SU-DHL-6 (cell line): ENCODE measurements at regions not wholly inside any gene's neighbourhood (a gene's known extent, or its start where the extent isn't known, plus 50 kb on each side); places are given as distances from the start of the nearest gene placed in this dataset.

Experiments
- H2AFZ ChIP-seq: fragments of 200-600 bp; sonication (generic); 2 replicates; pipeline ENCODE4 v1.6.1; 2014; ENCODE audit warnings: low read depth, mild to moderate bottlenecking, moderate library complexity, mixed read lengths, antibody characterized with exemption, low read length; ENCODE audit not compliant: severe bottlenecking
- H3F3A ChIP-seq: fragments of 200-600 bp; shearing (Covaris generic); 2 replicates; pipeline ENCODE4 v1.6.0; 2016; ENCODE audit warnings: antibody characterized with exemption, mild to moderate bottlenecking; ENCODE audit not compliant: insufficient read depth
- H3K27ac ChIP-seq: fragments of 200-600 bp; sonication (generic); 2 replicates; pipeline ENCODE4 v1.5.1; 2016; ENCODE audit warnings: low read depth, mild to moderate bottlenecking, low read length, moderate library complexity, mixed read lengths
- H3K27me3 ChIP-seq: fragments of 200-600 bp; sonication (generic), shearing (Covaris generic); 2 replicates; pipeline ENCODE4 v1.6.0; 2014; ENCODE audit warnings: mild to moderate bottlenecking, low read length
- H3K36me3 ChIP-seq: fragments of 200-600 bp; sonication (generic); 2 replicates; pipeline ENCODE4 v1.6.1; 2014; ENCODE audit warnings: mild to moderate bottlenecking, low read length, mixed read lengths
- H3K4me2 ChIP-seq: fragments of 300-600, 200-600 bp; shearing (Covaris generic), sonication (generic); 2 replicates; pipeline ENCODE4 v1.6.0; 2014; ENCODE audit warnings: low read length, low read depth, mild to moderate bottlenecking; ENCODE audit not compliant: poor library complexity, severe bottlenecking
- H3K4me3 ChIP-seq: fragments of 200-600 bp; sonication (generic); 2 replicates; pipeline ENCODE4 v1.5.1; 2014; ENCODE audit warnings: antibody characterized with exemption, low read length, mild to moderate bottlenecking, mixed read lengths; ENCODE audit not compliant: insufficient read depth, poor library complexity, severe bottlenecking
- H3K79me2 ChIP-seq: fragments of 200-600 bp; sonication (generic); 2 replicates; pipeline ENCODE4 v1.6.1; 2014; ENCODE audit warnings: mild to moderate bottlenecking, low read length, moderate library complexity; ENCODE audit not compliant: insufficient read depth
- H3K9ac ChIP-seq: fragments of 200-600 bp; sonication (generic); 2 replicates; pipeline ENCODE4 v1.7.0; 2014; ENCODE audit warnings: mild to moderate bottlenecking, low read length
- H3K9me2 ChIP-seq: fragments of 200-600 bp; sonication (generic); replicated peaks from 2 replicates; pipeline ENCODE4 v1.6.1; 2014; ENCODE audit warnings: low read length; ENCODE audit not compliant: insufficient read depth
- H3K9me3 ChIP-seq: fragments of 200-600 bp; sonication (generic); 2 replicates; pipeline ENCODE4 v1.6.1; 2014; ENCODE audit warnings: low read length, mixed read lengths; ENCODE audit not compliant: insufficient read depth
- H4K20me1 ChIP-seq: fragments of 200-600 bp; sonication (generic); 2 replicates; pipeline ENCODE4 v1.6.1; 2014; ENCODE audit warnings: low read depth, mild to moderate bottlenecking, antibody characterized with exemption, low read length, moderate library complexity, mixed read lengths
- EZH2phosphoT487 ChIP-seq: fragments of 200-600 bp; sonication (generic), shearing (Covaris generic); conservative IDR thresholded peaks from 2 replicates; pipeline ENCODE4 v1.6.1; 2018; ENCODE audit warnings: mild to moderate bottlenecking, antibody characterized with exemption, low read length, moderate library complexity, mixed read lengths
- TF ChIP-seq, protein P1 (sequence below): fragments of 200-600 bp; sonication (generic); IDR thresholded peaks from one replicate; pipeline ENCODE4 v1.5.1; 2017; ENCODE audit warnings: antibody characterized with exemption, mild to moderate bottlenecking, low read length, moderate library complexity; ENCODE audit not compliant: insufficient read depth, poor library complexity, severe bottlenecking

DNA sequence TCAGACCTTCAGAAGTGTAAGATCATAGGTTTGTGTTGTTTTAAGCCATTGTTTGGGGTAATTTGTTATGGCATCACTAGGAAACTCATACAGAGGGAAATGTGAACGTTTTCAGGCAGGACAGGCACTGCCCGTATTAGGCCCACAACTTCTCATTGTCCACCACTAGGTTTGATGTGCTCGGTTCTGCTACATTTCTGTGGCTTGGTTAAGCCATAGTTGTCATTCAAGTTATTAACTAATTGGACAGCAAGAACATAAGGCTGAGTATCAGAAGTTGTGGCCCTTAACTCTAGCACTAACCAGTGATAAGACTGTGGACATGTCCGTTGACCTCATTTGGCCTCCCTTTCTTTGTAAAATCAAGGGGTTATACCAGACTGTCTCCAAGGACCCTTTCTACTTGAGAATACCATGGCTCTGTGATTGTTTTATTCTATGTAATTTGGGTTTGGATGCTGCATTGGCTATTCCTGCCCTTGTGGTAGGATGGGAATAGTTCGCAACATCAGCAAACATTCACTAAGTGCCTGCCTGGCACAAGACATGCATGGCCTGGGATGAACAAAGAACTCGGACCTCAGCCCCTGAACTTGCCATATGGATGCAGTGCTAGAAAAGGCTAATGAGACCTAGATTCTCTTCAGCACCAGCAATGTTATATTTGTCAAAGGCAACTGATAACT lies 85.7 kb downstream of the CCDC71L start:
- no peaks in the 10 kb centered on the region for H3K27me3 ChIP-seq
- H4K20me1 ChIP-seq: no peaks in the 10 kb centered on the region
- TF ChIP-seq, protein P1, sequence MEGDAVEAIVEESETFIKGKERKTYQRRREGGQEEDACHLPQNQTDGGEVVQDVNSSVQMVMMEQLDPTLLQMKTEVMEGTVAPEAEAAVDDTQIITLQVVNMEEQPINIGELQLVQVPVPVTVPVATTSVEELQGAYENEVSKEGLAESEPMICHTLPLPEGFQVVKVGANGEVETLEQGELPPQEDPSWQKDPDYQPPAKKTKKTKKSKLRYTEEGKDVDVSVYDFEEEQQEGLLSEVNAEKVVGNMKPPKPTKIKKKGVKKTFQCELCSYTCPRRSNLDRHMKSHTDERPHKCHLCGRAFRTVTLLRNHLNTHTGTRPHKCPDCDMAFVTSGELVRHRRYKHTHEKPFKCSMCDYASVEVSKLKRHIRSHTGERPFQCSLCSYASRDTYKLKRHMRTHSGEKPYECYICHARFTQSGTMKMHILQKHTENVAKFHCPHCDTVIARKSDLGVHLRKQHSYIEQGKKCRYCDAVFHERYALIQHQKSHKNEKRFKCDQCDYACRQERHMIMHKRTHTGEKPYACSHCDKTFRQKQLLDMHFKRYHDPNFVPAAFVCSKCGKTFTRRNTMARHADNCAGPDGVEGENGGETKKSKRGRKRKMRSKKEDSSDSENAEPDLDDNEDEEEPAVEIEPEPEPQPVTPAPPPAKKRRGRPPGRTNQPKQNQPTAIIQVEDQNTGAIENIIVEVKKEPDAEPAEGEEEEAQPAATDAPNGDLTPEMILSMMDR: no peak
- TF ChIP-seq EZH2phosphoT487: no peak
- H3K4me2 ChIP-seq: no peak overlapping the region
- no peak overlapping the region for H3K27ac ChIP-seq
- no peaks in the 10 kb centered on the region for H3K36me3 ChIP-seq
- no peaks in the 10 kb centered on the region for H3K9me3 ChIP-seq
- H2AFZ ChIP-seq: no peak overlapping the region
- no peak overlapping the region for H3K9ac ChIP-seq
- H3K9me2 ChIP-seq: no peaks in the 10 kb centered on the region
- no peak overlapping the region for H3K4me3 ChIP-seq
- H3F3A ChIP-seq: no peaks in the 10 kb centered on the region
- no peaks in the 10 kb centered on the region for H3K79me2 ChIP-seq

GRCh38 chr7:106573738-106574137 lies 87.2 kb downstream of the CCDC71L start:
- Histone ChIP-seq H3K27me3 (no peaks in the 10 kb centered on the region), H3K79me2 (no peaks in the 10 kb centered on the region), H2AFZ (no peak overlapping the region), H3F3A (no peaks in the 10 kb centered on the region), H3K27ac (no peak overlapping the region), H4K20me1 (no peaks in the 10 kb centered on the region), H3K9ac (no peak overlapping the region), H3K4me3 (no peak overlapping the region), H3K36me3 (no peaks in the 10 kb centered on the region), H3K9me2 (no peaks in the 10 kb centered on the region), H3K4me2 (no peak overlapping the region), H3K9me3 (no peaks in the 10 kb centered on the region)
- no peak for TF ChIP-seq EZH2phosphoT487
- TF ChIP-seq, protein P1: no peak

- no peaks in the 10 kb centered on the region for H3K36me3 ChIP-seq
- H3K27me3 ChIP-seq: no peaks in the 10 kb centered on the region
- no peak overlapping the region for H3K9ac ChIP-seq
- H3K4me3 ChIP-seq: no peak overlapping the region
- no peaks in the 10 kb centered on the region for H4K20me1 ChIP-seq
- no peaks in the 10 kb centered on the region for H3K9me3 ChIP-seq
- H3F3A ChIP-seq: no peaks in the 10 kb centered on the region
- H3K4me2 ChIP-seq: no peak overlapping the region
- no peaks in the 10 kb centered on the region for H3K79me2 ChIP-seq
- no peaks in the 10 kb centered on the region for H3K9me2 ChIP-seq
- H3K27ac ChIP-seq: no peak overlapping the region
- TF ChIP-seq, protein P1: no peak
- no peak for TF ChIP-seq EZH2phosphoT487
- H2AFZ ChIP-seq: no peak overlapping the region
Observed at GRCh38 chr7:106573125-106573663, 87.8 kb downstream of the CCDC71L start.
